ENCODE measurements at regions not wholly inside any gene's neighbourhood (a gene's known extent, or its start where the extent isn't known, plus 50 kb on each side); places are given as distances from the start of the nearest gene placed in this dataset.

DNA sequence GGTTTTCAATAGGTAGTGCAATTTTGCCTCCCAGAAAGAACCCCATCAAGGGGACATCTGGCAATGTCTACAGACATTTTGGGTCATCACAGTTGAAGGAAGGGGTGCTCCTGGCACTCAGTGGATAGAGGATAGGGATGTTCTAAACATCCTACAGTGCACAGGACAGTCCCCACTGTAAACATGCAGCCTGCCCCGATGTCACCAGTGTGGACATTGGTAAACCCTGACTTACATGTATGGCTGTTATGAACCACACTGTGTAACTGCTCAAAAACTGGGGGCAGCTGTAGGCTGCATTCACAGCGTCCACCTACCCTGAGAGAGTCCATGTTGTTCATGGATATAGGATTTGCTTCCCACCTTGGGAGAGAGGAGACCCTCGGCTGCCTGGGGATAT, 79.3 kb upstream of the FOXQ1 start (continued):
- TF ChIP-seq WRNIP1 (IDR thresholded peaks at IDR 0.05; ENCODE audit: borderline replicate concordance, low read depth, low read length): no peak
- TF ChIP-seq STAT1 (conservative IDR thresholded peaks at IDR 0.05): no peak
- TF ChIP-seq SPI1 (IDR thresholded peaks at IDR 0.05; ENCODE audit: borderline replicate concordance, insufficient read depth, low read depth, low read length): no peak
- no peak for TF ChIP-seq IKZF1 (conservative IDR thresholded peaks at IDR 0.05)
- TF ChIP-seq, protein P1, sequence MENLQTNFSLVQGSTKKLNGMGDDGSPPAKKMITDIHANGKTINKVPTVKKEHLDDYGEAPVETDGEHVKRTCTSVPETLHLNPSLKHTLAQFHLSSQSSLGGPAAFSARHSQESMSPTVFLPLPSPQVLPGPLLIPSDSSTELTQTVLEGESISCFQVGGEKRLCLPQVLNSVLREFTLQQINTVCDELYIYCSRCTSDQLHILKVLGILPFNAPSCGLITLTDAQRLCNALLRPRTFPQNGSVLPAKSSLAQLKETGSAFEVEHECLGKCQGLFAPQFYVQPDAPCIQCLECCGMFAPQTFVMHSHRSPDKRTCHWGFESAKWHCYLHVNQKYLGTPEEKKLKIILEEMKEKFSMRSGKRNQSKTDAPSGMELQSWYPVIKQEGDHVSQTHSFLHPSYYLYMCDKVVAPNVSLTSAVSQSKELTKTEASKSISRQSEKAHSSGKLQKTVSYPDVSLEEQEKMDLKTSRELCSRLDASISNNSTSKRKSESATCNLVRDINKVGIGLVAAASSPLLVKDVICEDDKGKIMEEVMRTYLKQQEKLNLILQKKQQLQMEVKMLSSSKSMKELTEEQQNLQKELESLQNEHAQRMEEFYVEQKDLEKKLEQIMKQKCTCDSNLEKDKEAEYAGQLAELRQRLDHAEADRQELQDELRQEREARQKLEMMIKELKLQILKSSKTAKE (IDR thresholded peaks at IDR 0.05; ENCODE audit: low read depth, poor library complexity, severe bottlenecking): no peak
- no peak for TF ChIP-seq NRF1 (conservative IDR thresholded peaks at IDR 0.05; ENCODE audit: low read depth, low read length)
- TF ChIP-seq HDAC6 (IDR thresholded peaks at IDR 0.05; ENCODE audit: unreplicated experiment): no peak
- no peak for TF ChIP-seq RB1 (IDR thresholded peaks at IDR 0.05; ENCODE audit: borderline replicate concordance)
- TF ChIP-seq PAX5 (IDR thresholded peaks at IDR 0.05; ENCODE audit: borderline replicate concordance, low read depth, low read length): no peak
- TF ChIP-seq, protein P2, sequence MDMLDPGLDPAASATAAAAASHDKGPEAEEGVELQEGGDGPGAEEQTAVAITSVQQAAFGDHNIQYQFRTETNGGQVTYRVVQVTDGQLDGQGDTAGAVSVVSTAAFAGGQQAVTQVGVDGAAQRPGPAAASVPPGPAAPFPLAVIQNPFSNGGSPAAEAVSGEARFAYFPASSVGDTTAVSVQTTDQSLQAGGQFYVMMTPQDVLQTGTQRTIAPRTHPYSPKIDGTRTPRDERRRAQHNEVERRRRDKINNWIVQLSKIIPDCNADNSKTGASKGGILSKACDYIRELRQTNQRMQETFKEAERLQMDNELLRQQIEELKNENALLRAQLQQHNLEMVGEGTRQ (IDR thresholded peaks at IDR 0.05; ENCODE audit: borderline replicate concordance, low read depth, low read length): no peak

DNA sequence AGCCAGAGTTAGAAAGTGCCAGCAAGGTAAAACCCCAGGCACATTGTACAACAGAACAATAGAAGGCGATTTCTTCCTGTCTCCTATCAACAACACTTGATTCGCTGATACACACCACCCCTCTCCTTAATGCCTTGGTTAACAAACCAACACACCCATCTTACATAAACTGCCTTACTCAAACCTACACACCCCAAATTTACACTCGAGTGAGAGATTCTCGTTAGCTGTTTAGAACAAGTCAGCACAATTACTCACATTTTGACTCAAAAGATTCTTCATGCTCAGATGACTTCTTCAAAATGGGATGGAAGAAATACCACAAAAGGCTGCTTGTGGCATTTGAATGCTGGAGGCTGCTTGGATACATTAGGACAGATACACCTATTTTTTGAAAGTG, 80.0 kb upstream of the FOXQ1 start:
- DNase-seq (ENCODE audit: low read depth, low spot score): no peak
- Histone ChIP-seq H3K27ac (ENCODE audit: control insufficient read depth, insufficient read depth) (no peak overlapping the region), H3K4me1 (ENCODE audit: control insufficient read depth, insufficient read depth, low read length) (no peaks in the 10 kb centered on the region), H3K4me3 (no peak overlapping the region), H4K20me1 (ENCODE audit: control insufficient read depth, insufficient read depth) (no peaks in the 10 kb centered on the region), H3K79me2 (ENCODE audit: control insufficient read depth, insufficient read depth, low read length) (no peaks in the 10 kb centered on the region), H3K27me3 (replicated peaks in 1 of 2; ENCODE audit: control insufficient read depth in 2 of 2, insufficient read depth in 2 of 2, low read length in 1 of 2) (peaks cover 0 to 3% of the 10 kb centered on the region in 2 experiments; a peak in 2 of 4 replicates), H3K9me3 (replicated peaks; ENCODE audit: control insufficient read depth, insufficient read depth, low read length) (no peaks in the 10 kb centered on the region), H3K4me2 (ENCODE audit: control insufficient read depth, insufficient read depth) (no peak overlapping the region), H3K36me3 (ENCODE audit: control insufficient read depth in 2 of 2, insufficient read depth in 2 of 2, low read length in 1 of 2) (no peaks in the 10 kb centered on the region), H3K9ac (ENCODE audit: control insufficient read depth, insufficient read depth, low read length) (no peak overlapping the region), H2AFZ (ENCODE audit: control insufficient read depth, low read depth, low read length) (no peak overlapping the region)
- intact Hi-C loops (cut with micrococcal nuclease; ENCODE audit: unreplicated experiment) (no loop called here), in situ Hi-C loops (cut with MboI) (no loop called here)
- WGBS (ENCODE audit: insufficient coverage, insufficient replicate concordance, low lambda C conversion rate, missing lambda C conversion rate): 2% methylated on average over 4 of the region's 4 CpGs
- ChIA-PET POLR2A (no interaction called here), CTCF (no interaction called here), SMC1A (ENCODE audit: uncharacterized antibody, unreplicated experiment) (no interaction called here), RAD21 (ENCODE audit: unreplicated experiment) (no interaction called here)
- no peak for TF ChIP-seq CREM (IDR thresholded peaks at IDR 0.05; ENCODE audit: low read depth)
- no peak for TF ChIP-seq ZNF207 (IDR thresholded peaks at IDR 0.05; ENCODE audit: borderline replicate concordance)
- no TSS peak for BruUV-seq (replicated peaks)
- ATAC-seq: no peak
- FAIRE-seq: no peak

Measured in GM12878 (cell line).